HEK293T (cell line): ENCODE measurements at regions not wholly inside any gene's neighbourhood (a gene's known extent, or its start where the extent isn't known, plus 50 kb on each side); places are given as distances from the start of the nearest gene placed in this dataset.

ENCODE experiments used
- CTCF ChIA-PET: fragments of 350-600 bp; formaldehyde crosslinking; extraction: SDS; loops from one replicate; lab custom pipeline; 2021; ENCODE audit warnings: antibody characterized with exemption, inconsistent platforms; lab: Yijun Ruan, JAX
- POLR2A ChIA-PET: fragments of 350-600 bp; formaldehyde crosslinking; extraction: SDS; loops from one replicate; lab custom pipeline; 2020; ENCODE audit warnings: antibody characterized with exemption, inconsistent platforms; lab: Yijun Ruan, JAX
- DNase-seq: peaks from one replicate; pipeline ENCODE4 v3.0.0; 2012; ENCODE audit warnings: mixed read lengths; ENCODE audit errors: extremely low spot score
- ARNT ChIP-seq: fragments of 450-650 bp; IDR thresholded peaks from 2 replicates; pipeline ENCODE4 v1.6.1; 2017; ENCODE audit warnings: mild to moderate bottlenecking
- BHLHE40 ChIP-seq: fragments of 450-650 bp; IDR thresholded peaks from 2 replicates; pipeline ENCODE4 v1.6.1; 2016; ENCODE audit warnings: mild to moderate bottlenecking, moderate library complexity, borderline replicate concordance
- CTBP1 ChIP-seq: fragments of 450-650 bp; IDR thresholded peaks from 2 replicates; pipeline ENCODE4 v1.6.1; 2016; ENCODE audit warnings: borderline replicate concordance
- ELF4 ChIP-seq: fragments of 450-650 bp; IDR thresholded peaks from 2 replicates; pipeline ENCODE4 v1.6.1; 2017; ENCODE audit warnings: antibody characterized with exemption
- FOXA1 ChIP-seq: fragments of 450-650 bp; IDR thresholded peaks from 2 replicates; pipeline ENCODE4 v1.6.1; 2016; ENCODE audit warnings: mild to moderate bottlenecking
- FOXK2 ChIP-seq: fragments of 450-650 bp; IDR thresholded peaks from 2 replicates; pipeline ENCODE4 v1.6.1; 2016; ENCODE audit warnings: mild to moderate bottlenecking
- FOXM1 ChIP-seq: fragments of 450-650 bp; IDR thresholded peaks from 2 replicates; pipeline ENCODE4 v1.6.1; 2017; ENCODE audit warnings: mild to moderate bottlenecking, borderline replicate concordance
- HDGF ChIP-seq: fragments of 450-650 bp; IDR thresholded peaks from 2 replicates; pipeline ENCODE4 v1.6.1; 2017; ENCODE audit warnings: antibody characterized with exemption, borderline replicate concordance
- L3MBTL2 ChIP-seq: fragments of 450-650 bp; conservative IDR thresholded peaks from 2 replicates; pipeline ENCODE4 v1.6.1; 2016; ENCODE audit warnings: mild to moderate bottlenecking
- LEF1 ChIP-seq: fragments of 450-650 bp; IDR thresholded peaks from 2 replicates; pipeline ENCODE4 v1.6.1; 2017; ENCODE audit warnings: mild to moderate bottlenecking, borderline replicate concordance
- NFRKB ChIP-seq: fragments of 450-650 bp; IDR thresholded peaks from 2 replicates; pipeline ENCODE4 v1.6.1; 2016; ENCODE audit warnings: mild to moderate bottlenecking, moderate library complexity
- SP1 ChIP-seq: fragments of 450-650 bp; IDR thresholded peaks from 2 replicates; pipeline ENCODE4 v1.6.1; 2017
- SUZ12 ChIP-seq: fragments of 450-650 bp; IDR thresholded peaks from 2 replicates; pipeline ENCODE4 v1.6.1; 2016; ENCODE audit warnings: mild to moderate bottlenecking
- TARDBP ChIP-seq: fragments of 450-650 bp; IDR thresholded peaks from 2 replicates; pipeline ENCODE4 v1.6.1; 2016
- ZNF384 ChIP-seq: fragments of 450-650 bp; IDR thresholded peaks from 2 replicates; pipeline ENCODE4 v1.6.1; 2016
- TF ChIP-seq, protein P1 (sequence below): fragments of 450-650 bp; IDR thresholded peaks from 2 replicates; pipeline ENCODE4 v1.6.1; 2016

DNA sequence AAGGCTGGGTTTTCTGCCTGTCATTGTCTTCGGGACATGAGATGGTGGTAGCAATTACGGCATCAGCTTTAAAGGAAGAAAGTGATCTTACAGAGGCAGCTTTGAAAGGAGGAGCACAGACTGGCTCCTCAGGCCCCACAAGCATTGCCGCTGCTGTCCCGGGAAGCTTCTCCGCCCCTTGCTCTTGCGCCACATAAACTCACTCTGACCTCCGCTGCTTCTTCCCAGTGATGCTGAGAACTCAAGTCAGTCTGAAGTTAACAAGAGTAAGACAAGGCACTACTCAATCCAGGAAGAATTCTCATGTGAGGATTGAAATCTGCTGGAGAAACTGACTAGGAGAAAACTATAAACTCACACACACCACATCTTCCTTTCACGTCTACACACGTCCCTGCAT lies 112.4 kb upstream of the RIOK3 start:
- CTCF ChIA-PET, result interaction anchor here (0.6 kb wide), 1 partner anchor 22 kb away, joined by 3 read pairs; no protein-coding TSS in a partner anchor
- POLR2A ChIA-PET, result no interaction called here

GRCh38 chr18:23341383-23341782 lies 111.7 kb upstream of the RIOK3 start:
- DNase-seq, result no peak
- ChIA-PET POLR2A (no interaction called here), CTCF (no interaction called here)
- TF ChIP-seq, protein P1, sequence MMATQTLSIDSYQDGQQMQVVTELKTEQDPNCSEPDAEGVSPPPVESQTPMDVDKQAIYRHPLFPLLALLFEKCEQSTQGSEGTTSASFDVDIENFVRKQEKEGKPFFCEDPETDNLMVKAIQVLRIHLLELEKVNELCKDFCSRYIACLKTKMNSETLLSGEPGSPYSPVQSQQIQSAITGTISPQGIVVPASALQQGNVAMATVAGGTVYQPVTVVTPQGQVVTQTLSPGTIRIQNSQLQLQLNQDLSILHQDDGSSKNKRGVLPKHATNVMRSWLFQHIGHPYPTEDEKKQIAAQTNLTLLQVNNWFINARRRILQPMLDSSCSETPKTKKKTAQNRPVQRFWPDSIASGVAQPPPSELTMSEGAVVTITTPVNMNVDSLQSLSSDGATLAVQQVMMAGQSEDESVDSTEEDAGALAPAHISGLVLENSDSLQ, result no peak
- no peak for TF ChIP-seq ZNF384
- TF ChIP-seq ELF4, result no peak
- TF ChIP-seq LEF1, result no peak
- TF ChIP-seq BHLHE40, result no peak
- TF ChIP-seq FOXM1, result no peak
- no peak for TF ChIP-seq HDGF
- TF ChIP-seq ARNT, result no peak
- no peak for TF ChIP-seq SP1
- TF ChIP-seq SUZ12, result no peak
- TF ChIP-seq FOXK2, result no peak
- no peak for TF ChIP-seq TARDBP

More for the DNA sequence above, 112.4 kb upstream of the RIOK3 start:
- DNase-seq, result no peak
- TF ChIP-seq FOXK2 (no peak), L3MBTL2 (no peak), TARDBP (no peak), LEF1 (no peak), ARNT (no peak)
- TF ChIP-seq, protein P1, result no peak

GRCh38 chr18:23341983-23342382 lies 111.1 kb upstream of the RIOK3 start:
- CTCF ChIA-PET, result no interaction called here
- POLR2A ChIA-PET, result no interaction called here
- DNase-seq, result no peak
- TF ChIP-seq FOXK2 (no peak), LEF1 (no peak), SUZ12 (no peak)

DNA sequence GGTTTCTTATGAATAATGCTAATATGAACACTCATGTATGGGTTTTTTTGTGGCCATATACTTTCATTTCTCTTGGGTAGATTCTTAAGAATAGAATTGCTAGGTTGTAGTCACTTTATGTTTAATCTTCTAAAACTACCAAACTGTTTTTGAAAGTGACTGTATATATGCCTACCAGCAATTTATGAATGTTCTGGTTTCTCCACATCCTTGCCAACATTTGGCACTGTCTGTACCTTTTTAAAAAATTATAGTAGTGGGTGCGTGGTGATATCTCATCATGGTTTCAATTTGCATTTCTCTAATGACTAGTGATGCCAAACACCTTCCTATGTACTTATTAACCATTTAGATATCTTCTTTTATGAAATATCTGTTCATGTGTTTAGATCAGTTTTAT lies 110.6 kb upstream of the RIOK3 start:
- TF ChIP-seq ELF4 (no peak), FOXK2 (no peak), BHLHE40 (no peak), NFRKB (no peak), SP1 (no peak), ARNT (no peak), FOXA1 (no peak), ZNF384 (no peak), CTBP1 (no peak), SUZ12 (no peak), LEF1 (no peak), TARDBP (no peak), L3MBTL2 (no peak), FOXM1 (no peak), HDGF (no peak)
- TF ChIP-seq, protein P1, result no peak
- ChIA-PET POLR2A (no interaction called here), CTCF (no interaction called here)
- DNase-seq, result no peak

- POLR2A ChIA-PET, result no interaction called here
- DNase-seq, result no peak
- TF ChIP-seq ARNT (no peak), NFRKB (no peak), FOXK2 (no peak), SUZ12 (no peak)
- CTCF ChIA-PET, result no interaction called here
Measured at GRCh38 chr18:23350188-23350587, 102.9 kb upstream of the RIOK3 start.

DNA sequence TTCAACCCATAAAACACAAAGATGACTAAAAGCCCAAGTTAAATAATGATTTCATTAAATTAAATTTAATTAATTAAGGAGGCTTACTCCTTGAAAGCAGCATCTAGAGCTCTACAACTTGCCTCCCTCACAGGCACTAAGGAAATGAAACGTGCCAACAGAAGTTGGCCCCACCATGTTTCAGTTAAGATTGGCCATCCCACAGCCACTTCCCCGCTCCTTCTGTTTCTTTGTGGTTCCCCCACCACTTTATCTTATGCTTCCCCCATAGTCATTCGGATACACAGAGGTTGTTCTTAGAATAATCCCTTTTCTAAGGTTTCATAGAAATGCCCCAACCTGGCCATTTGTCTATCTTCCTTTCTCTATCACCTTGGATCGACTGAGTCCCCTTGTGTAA lies 101.6 kb upstream of the RIOK3 start:
- no peak for TF ChIP-seq TARDBP
- TF ChIP-seq SUZ12, result no peak
- no peak for TF ChIP-seq FOXM1
- TF ChIP-seq L3MBTL2, result no peak
- TF ChIP-seq ELF4, result no peak
- TF ChIP-seq, protein P1, result no peak
- no peak for TF ChIP-seq BHLHE40
- no peak for TF ChIP-seq HDGF
- TF ChIP-seq CTBP1, result no peak
- no peak for TF ChIP-seq NFRKB
- no peak for TF ChIP-seq FOXA1
- TF ChIP-seq ARNT, result no peak
- TF ChIP-seq FOXK2, result no peak
- no peak for TF ChIP-seq SP1
- TF ChIP-seq ZNF384, result no peak
- no peak for TF ChIP-seq LEF1
- DNase-seq, result no peak
- ChIA-PET POLR2A (no interaction called here), CTCF (no interaction called here)
